WTC11 (cell line): ENCODE measurements at regions not wholly inside any gene's neighbourhood (a gene's known extent, or its start where the extent isn't known, plus 50 kb on each side); places are given as distances from the start of the nearest gene placed in this dataset.

ENCODE experiments used
- ATAC-seq: fragments of 200-7000 bp; cut with Tn5 transposase; 2 replicates; pipeline ENCODE4 v1.10.0; 2021; ENCODE audit warnings: mild to moderate bottlenecking, moderate library complexity
- CTCF ChIA-PET: fragments of 300-600 bp; sonication (Branson Sonifier 250); formaldehyde crosslinking; loops from one replicate; lab custom pipeline; 2021; ENCODE audit warnings: antibody characterized with exemption; lab: Charles Lee
- POLR2A ChIA-PET: fragments of 350-600 bp; sonication (Branson Sonifier 250); formaldehyde crosslinking; loops from one replicate; lab custom pipeline; 2021; ENCODE audit warnings: antibody characterized with exemption; lab: Charles Lee
- DNase-seq: peaks from one replicate; pipeline ENCODE4 v3.0.0; 2021; ENCODE audit warnings: low spot score
- H3K27ac Mint-ChIP-seq: 2 replicates; pipeline ENCODE4 v1.8.0; 2021; ENCODE audit warnings: mixed read lengths
- H3K27me3 Mint-ChIP-seq: 2 replicates; pipeline ENCODE4 v1.8.0; 2021; ENCODE audit warnings: low read depth, mild to moderate bottlenecking, moderate library complexity, mixed read lengths
- H3K36me3 Mint-ChIP-seq: 2 replicates; pipeline ENCODE4 v1.8.0; 2021; ENCODE audit warnings: mixed read lengths
- H3K4me1 Mint-ChIP-seq: 2 replicates; pipeline ENCODE4 v1.8.0; 2022; ENCODE audit warnings: mixed read lengths
- H3K4me3 Mint-ChIP-seq: 2 replicates; pipeline ENCODE4 v1.8.0; 2021; ENCODE audit warnings: mild to moderate bottlenecking, moderate library complexity, mixed read lengths
- H3K9me3 Mint-ChIP-seq: 2 replicates; pipeline ENCODE4 v1.8.0; 2021; ENCODE audit warnings: mixed read lengths
- CREM ChIP-seq: sonication (generic); formaldehyde crosslinking; IDR thresholded peaks from 2 replicates; pipeline ENCODE4 v1.8.1; 2022; ENCODE audit warnings: mild to moderate bottlenecking, missing genetic modification reagents, moderate library complexity
- ESRRA ChIP-seq: sonication (generic); formaldehyde crosslinking; IDR thresholded peaks from 2 replicates; pipeline ENCODE4 v1.8.1; 2022; ENCODE audit warnings: mild to moderate bottlenecking, missing genetic modification reagents, borderline replicate concordance
- FOXJ3 ChIP-seq: sonication (generic); formaldehyde crosslinking; IDR thresholded peaks from 2 replicates; pipeline ENCODE4 v1.9.0; 2021; ENCODE audit warnings: missing genetic modification reagents, mild to moderate bottlenecking, borderline replicate concordance
- MYBL2 ChIP-seq: sonication (generic); formaldehyde crosslinking; IDR thresholded peaks from 2 replicates; pipeline ENCODE4 v1.8.1; 2023; ENCODE audit warnings: mild to moderate bottlenecking, moderate library complexity, missing genetic modification reagents
- NR2C2 ChIP-seq: sonication (generic); formaldehyde crosslinking; IDR thresholded peaks from 2 replicates; pipeline ENCODE4 v1.8.0; 2022; ENCODE audit warnings: mild to moderate bottlenecking, missing genetic modification reagents
- TEAD4 ChIP-seq: sonication (generic); formaldehyde crosslinking; IDR thresholded peaks from 2 replicates; pipeline ENCODE4 v1.8.0; 2022; ENCODE audit warnings: mild to moderate bottlenecking, missing genetic modification reagents
- ZNF138 ChIP-seq: sonication (generic); formaldehyde crosslinking; conservative IDR thresholded peaks from 2 replicates; pipeline ENCODE4 v1.8.1; 2022; ENCODE audit warnings: mild to moderate bottlenecking, moderate library complexity, missing genetic modification reagents
- ZNF263 ChIP-seq: sonication (generic); formaldehyde crosslinking; IDR thresholded peaks from 2 replicates; pipeline ENCODE4 v1.8.1; 2022; ENCODE audit warnings: low read depth, mild to moderate bottlenecking, moderate library complexity, missing genetic modification reagents
- ZNF671 ChIP-seq: fragments of 250-450 bp; sonication (Bioruptor Pico); IDR thresholded peaks from 2 replicates; pipeline ENCODE4 v1.8.0; 2021; ENCODE audit warnings: mild to moderate bottlenecking
- TF ChIP-seq, protein P1 (sequence below): sonication (generic); formaldehyde crosslinking; IDR thresholded peaks from 2 replicates; pipeline ENCODE4 v1.8.1; 2022; ENCODE audit warnings: mild to moderate bottlenecking, moderate library complexity, missing genetic modification reagents
- TF ChIP-seq, protein P2 (sequence below): sonication (generic); formaldehyde crosslinking; IDR thresholded peaks from 2 replicates; pipeline ENCODE4 v1.8.1; 2023; ENCODE audit warnings: mild to moderate bottlenecking, missing genetic modification reagents, borderline replicate concordance
- TF ChIP-seq, protein P3 (sequence below): fragments of 250-450 bp; sonication (Bioruptor Pico); conservative IDR thresholded peaks from 2 replicates; pipeline ENCODE4 v1.9.0; 2021; ENCODE audit warnings: mild to moderate bottlenecking
- TF ChIP-seq, protein P4 (sequence below): fragments of 250-450 bp; sonication (Bioruptor Pico); IDR thresholded peaks from 2 replicates; pipeline ENCODE4 v1.9.0; 2021; ENCODE audit warnings: mild to moderate bottlenecking, borderline replicate concordance

DNA sequence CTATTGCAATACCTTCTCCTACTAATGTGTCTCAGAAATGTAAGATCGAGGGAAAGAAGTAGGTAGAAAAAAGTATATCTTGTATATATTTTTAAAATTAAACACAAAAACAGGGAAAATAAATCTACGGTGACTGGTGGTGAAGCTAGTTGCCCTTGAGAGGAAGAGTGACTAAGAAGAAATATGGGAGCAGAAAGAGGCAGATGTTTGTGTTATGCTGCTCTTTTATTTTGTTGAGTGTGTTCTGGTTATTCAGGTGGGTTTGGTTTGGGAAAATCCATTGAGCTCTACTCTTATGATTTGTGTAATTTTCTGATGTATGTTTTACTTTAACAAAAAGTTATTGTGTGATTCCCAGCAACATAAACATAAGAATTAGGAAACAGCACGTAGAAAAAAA, 444.9 kb upstream of the B3GALT2 start:
- Mint-ChIP-seq H3K36me3 (no peaks in the 10 kb centered on the region), H3K4me3 (no peak overlapping the region), H3K27ac (no peak overlapping the region), H3K4me1 (peaks cover 15% of the 10 kb centered on the region), H3K9me3 (no peaks in the 10 kb centered on the region), H3K27me3 (no peaks in the 10 kb centered on the region)
- no peak for TF ChIP-seq ESRRA (CRISPR knock-in tag)
- no peak for TF ChIP-seq ZNF671 (CRISPR knock-in tag)
- no peak for TF ChIP-seq ZNF138 (CRISPR knock-in tag)
- TF ChIP-seq, protein P1, sequence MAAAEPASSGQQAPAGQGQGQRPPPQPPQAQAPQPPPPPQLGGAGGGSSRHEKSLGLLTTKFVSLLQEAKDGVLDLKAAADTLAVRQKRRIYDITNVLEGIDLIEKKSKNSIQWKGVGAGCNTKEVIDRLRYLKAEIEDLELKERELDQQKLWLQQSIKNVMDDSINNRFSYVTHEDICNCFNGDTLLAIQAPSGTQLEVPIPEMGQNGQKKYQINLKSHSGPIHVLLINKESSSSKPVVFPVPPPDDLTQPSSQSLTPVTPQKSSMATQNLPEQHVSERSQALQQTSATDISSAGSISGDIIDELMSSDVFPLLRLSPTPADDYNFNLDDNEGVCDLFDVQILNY (CRISPR knock-in tag), result no peak
- TF ChIP-seq, protein P2, sequence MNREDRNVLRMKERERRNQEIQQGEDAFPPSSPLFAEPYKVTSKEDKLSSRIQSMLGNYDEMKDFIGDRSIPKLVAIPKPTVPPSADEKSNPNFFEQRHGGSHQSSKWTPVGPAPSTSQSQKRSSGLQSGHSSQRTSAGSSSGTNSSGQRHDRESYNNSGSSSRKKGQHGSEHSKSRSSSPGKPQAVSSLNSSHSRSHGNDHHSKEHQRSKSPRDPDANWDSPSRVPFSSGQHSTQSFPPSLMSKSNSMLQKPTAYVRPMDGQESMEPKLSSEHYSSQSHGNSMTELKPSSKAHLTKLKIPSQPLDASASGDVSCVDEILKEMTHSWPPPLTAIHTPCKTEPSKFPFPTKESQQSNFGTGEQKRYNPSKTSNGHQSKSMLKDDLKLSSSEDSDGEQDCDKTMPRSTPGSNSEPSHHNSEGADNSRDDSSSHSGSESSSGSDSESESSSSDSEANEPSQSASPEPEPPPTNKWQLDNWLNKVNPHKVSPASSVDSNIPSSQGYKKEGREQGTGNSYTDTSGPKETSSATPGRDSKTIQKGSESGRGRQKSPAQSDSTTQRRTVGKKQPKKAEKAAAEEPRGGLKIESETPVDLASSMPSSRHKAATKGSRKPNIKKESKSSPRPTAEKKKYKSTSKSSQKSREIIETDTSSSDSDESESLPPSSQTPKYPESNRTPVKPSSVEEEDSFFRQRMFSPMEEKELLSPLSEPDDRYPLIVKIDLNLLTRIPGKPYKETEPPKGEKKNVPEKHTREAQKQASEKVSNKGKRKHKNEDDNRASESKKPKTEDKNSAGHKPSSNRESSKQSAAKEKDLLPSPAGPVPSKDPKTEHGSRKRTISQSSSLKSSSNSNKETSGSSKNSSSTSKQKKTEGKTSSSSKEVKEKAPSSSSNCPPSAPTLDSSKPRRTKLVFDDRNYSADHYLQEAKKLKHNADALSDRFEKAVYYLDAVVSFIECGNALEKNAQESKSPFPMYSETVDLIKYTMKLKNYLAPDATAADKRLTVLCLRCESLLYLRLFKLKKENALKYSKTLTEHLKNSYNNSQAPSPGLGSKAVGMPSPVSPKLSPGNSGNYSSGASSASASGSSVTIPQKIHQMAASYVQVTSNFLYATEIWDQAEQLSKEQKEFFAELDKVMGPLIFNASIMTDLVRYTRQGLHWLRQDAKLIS (CRISPR knock-in tag), result no peak
- TF ChIP-seq TEAD4 (CRISPR knock-in tag), result no peak
- TF ChIP-seq, protein P3, sequence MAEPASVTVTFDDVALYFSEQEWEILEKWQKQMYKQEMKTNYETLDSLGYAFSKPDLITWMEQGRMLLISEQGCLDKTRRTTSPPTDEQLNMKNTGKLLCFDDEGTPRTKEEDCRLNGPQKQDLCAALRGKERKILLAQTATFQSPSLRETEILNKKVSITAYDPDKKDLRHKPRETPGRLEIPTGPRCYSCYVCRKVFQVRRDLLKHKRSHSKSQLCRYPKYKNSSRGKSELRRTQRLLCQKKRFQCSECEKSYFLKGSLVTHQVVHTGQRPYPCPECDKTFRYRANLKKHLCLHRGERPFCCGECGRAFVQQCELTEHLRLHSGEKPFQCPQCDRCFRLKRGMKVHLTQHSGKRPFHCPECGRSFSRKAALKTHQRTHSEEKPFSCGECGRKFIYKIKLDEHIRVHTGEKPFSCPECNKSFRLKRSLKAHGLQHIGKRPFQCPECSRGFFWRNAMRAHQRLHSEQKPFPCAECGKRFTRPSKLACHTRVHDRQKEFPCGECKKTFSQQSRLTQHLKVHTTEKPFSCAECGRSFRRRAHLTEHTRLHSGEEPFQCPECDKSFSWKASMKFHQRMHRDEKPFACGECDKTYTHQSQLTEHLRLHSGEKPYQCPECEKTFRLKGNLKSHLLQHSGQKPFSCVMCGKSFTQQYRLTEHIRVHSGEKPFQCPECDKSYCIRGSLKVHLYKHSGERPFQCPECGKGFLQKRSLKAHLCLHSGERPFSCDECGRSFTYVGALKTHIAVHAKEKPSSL, result no peak
- TF ChIP-seq ZNF263 (CRISPR knock-in tag), result no peak
- no peak for TF ChIP-seq MYBL2 (CRISPR knock-in tag)
- TF ChIP-seq CREM (CRISPR knock-in tag), result no peak
- TF ChIP-seq NR2C2 (CRISPR knock-in tag), result no peak
- ATAC-seq, result no peak
- ChIA-PET CTCF (no interaction called here), POLR2A (no interaction called here)
- no peak for DNase-seq

DNA sequence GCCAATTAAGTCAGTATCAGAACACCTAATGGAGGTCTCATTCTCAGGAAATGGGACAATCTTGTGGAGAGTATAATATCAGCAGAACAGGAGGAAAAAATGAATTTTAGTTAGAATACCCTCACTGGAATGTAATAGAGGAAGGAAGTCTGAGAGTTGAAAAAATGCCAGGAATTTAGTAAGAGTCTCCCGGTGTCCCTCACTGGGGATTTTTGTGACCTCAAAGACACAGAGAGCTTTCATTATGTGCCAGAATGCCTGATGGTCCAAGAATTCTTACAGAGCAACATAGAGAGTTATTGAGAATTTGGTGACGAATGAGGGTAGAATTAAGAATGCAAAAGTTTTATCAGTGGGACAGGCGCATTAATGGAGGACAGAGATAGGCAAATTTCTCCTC, 443.5 kb upstream of the B3GALT2 start:
- CTCF ChIA-PET, result no interaction called here
- Mint-ChIP-seq H3K4me3 (no peak overlapping the region), H3K4me1 (peaks cover 15% of the 10 kb centered on the region), H3K27me3 (no peaks in the 10 kb centered on the region), H3K27ac (no peak overlapping the region), H3K9me3 (no peaks in the 10 kb centered on the region), H3K36me3 (no peaks in the 10 kb centered on the region)
- ATAC-seq, result peak; percentile 74
- DNase-seq, result no peak
- TF ChIP-seq CREM (CRISPR knock-in tag) (no peak), FOXJ3 (CRISPR knock-in tag) (no peak), ZNF138 (CRISPR knock-in tag) (no peak)
- TF ChIP-seq, protein P4, sequence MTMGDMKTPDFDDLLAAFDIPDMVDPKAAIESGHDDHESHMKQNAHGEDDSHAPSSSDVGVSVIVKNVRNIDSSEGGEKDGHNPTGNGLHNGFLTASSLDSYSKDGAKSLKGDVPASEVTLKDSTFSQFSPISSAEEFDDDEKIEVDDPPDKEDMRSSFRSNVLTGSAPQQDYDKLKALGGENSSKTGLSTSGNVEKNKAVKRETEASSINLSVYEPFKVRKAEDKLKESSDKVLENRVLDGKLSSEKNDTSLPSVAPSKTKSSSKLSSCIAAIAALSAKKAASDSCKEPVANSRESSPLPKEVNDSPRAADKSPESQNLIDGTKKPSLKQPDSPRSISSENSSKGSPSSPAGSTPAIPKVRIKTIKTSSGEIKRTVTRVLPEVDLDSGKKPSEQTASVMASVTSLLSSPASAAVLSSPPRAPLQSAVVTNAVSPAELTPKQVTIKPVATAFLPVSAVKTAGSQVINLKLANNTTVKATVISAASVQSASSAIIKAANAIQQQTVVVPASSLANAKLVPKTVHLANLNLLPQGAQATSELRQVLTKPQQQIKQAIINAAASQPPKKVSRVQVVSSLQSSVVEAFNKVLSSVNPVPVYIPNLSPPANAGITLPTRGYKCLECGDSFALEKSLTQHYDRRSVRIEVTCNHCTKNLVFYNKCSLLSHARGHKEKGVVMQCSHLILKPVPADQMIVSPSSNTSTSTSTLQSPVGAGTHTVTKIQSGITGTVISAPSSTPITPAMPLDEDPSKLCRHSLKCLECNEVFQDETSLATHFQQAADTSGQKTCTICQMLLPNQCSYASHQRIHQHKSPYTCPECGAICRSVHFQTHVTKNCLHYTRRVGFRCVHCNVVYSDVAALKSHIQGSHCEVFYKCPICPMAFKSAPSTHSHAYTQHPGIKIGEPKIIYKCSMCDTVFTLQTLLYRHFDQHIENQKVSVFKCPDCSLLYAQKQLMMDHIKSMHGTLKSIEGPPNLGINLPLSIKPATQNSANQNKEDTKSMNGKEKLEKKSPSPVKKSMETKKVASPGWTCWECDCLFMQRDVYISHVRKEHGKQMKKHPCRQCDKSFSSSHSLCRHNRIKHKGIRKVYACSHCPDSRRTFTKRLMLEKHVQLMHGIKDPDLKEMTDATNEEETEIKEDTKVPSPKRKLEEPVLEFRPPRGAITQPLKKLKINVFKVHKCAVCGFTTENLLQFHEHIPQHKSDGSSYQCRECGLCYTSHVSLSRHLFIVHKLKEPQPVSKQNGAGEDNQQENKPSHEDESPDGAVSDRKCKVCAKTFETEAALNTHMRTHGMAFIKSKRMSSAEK (CRISPR knock-in tag), result no peak
- POLR2A ChIA-PET, result no interaction called here
